ENCODE measurements at regions not wholly inside any gene's neighbourhood (a gene's known extent, or its start where the extent isn't known, plus 50 kb on each side); places are given as distances from the start of the nearest gene placed in this dataset.

GRCh38 chr4:38354872-38355271 lies 309.1 kb upstream of the KLF3 start:
- H3K4me3 ChIP-seq (ENCODE audit: low read depth, low read length): no peak overlapping the region

DNA sequence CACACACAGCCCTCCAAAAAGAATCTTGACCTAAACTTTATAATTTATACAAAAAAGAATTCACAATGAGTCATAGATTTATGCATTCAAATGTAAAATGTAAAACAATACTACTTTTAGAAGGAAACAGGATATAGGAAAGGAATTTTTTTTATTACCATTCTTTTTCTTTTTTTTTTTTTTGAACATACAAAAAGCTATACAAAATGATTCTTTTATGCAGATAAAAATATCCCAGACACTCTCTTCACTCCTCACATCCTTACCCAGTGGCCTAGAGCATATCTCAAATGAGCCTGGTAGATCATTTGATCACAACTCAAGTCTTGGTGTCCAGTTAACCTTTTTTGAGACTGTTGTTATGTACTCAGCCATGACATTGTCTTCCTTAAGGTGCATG lies 307.3 kb upstream of the KLF3 start:
- H3K4me3 ChIP-seq (ENCODE audit: low read depth, low read length): no peak overlapping the region
- TF ChIP-seq CTCF (IDR thresholded peaks at IDR 0.05; ENCODE audit: low read depth, low read length): no peak

More at GRCh38 chr4:38354872-38355271, 309.1 kb upstream of the KLF3 start:
- TF ChIP-seq CTCF (IDR thresholded peaks at IDR 0.05; ENCODE audit: low read depth, low read length): no peak

- TF ChIP-seq CTCF (IDR thresholded peaks at IDR 0.05; ENCODE audit: low read depth, low read length): no peak
- H3K4me3 ChIP-seq (ENCODE audit: low read depth, low read length): no peak overlapping the region
Observed at GRCh38 chr4:38357546-38357945, 306.5 kb upstream of the KLF3 start.

DNA sequence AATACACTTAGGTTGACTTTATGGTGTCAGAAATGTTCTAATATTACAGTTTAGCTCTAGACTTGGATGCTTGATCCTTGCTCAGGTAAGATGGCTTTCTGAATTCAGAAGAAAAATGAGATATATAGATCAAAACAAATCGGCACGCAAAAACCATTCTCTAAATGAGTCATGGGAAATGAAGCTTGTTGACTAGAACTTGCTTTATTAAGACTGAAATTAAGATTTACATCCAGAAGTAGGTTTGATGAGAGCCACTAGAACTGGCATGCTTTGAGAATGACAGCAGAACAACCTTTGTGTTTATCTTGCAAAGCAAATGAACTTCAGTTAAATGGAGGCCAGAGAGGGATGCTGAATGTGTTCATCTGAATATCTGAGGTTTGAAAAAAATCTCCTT lies 304.9 kb upstream of the KLF3 start:
- TF ChIP-seq CTCF (IDR thresholded peaks at IDR 0.05; ENCODE audit: low read depth, low read length): no peak
- H3K4me3 ChIP-seq (ENCODE audit: low read depth, low read length): no peak overlapping the region

GRCh38 chr4:38360201-38360600 lies 303.8 kb upstream of the KLF3 start:
- no peak overlapping the region for H3K4me3 ChIP-seq (ENCODE audit: low read depth, low read length)
- TF ChIP-seq CTCF (IDR thresholded peaks at IDR 0.05; ENCODE audit: low read depth, low read length): no peak

- H3K4me3 ChIP-seq (ENCODE audit: low read depth, low read length): no peak overlapping the region
- no peak for TF ChIP-seq CTCF (IDR thresholded peaks at IDR 0.05; ENCODE audit: low read depth, low read length)
Observed at GRCh38 chr4:38364383-38364963, 299.5 kb upstream of the KLF3 start.

- H3K4me3 ChIP-seq (ENCODE audit: low read depth, low read length): no peak overlapping the region
- TF ChIP-seq CTCF (IDR thresholded peaks at IDR 0.05; ENCODE audit: low read depth, low read length): no peak
Observed at GRCh38 chr4:38365261-38365660, 298.7 kb upstream of the KLF3 start.

Data from WI38 (cell line).